Lower leg skin (tissue), 4 donors: ENCODE measurements at regions not wholly inside any gene's neighbourhood (a gene's known extent, or its start where the extent isn't known, plus 50 kb on each side); places are given as distances from the start of the nearest gene placed in this dataset.

Source experiments
- DNase-seq, 2 donors: peaks; one replicate each; pipeline ENCODE4 v3.0.0-alpha.2; 2019; ENCODE audit warnings: low spot score in 2 of 2
- H3K4me3 ChIP-seq: fragments of 200-600 bp; sonication (generic); 2 replicates; pipeline ENCODE4 v1.5.1; 2017; ENCODE audit warnings: mild to moderate bottlenecking, low read depth; ENCODE audit not compliant: poor library complexity, severe bottlenecking
- POLR2A ChIP-seq, 2 donors: fragments of 450-650 bp; IDR thresholded peaks; one replicate each; pipeline ENCODE4 v1.6.1; 2016 to 2017; ENCODE audit warnings: antibody characterized with exemption in 2 of 2, mild to moderate bottlenecking in 1 of 2, moderate library complexity in 1 of 2
- WGBS, 2 donors: methylation state at CpG; one replicate each; pipeline ENCODE4 v1.1.5; 2018; 5-methylcytosine and 5-hydroxymethylcytosine counted together
- intact Hi-C: fragments of 100-400 bp; cut with DNase I; formaldehyde crosslinking; loops from one replicate; pipeline ENCODE4 v1.15.0; 2023; ENCODE audit warnings: low total_unique reads
- TF ChIP-seq, protein P1 (sequence below), 3 donors: fragments of 450-650 bp; IDR thresholded peaks; one replicate each; pipeline ENCODE4 v1.5.1; 2016; ENCODE audit warnings: antibody characterized with exemption in 3 of 3, mild to moderate bottlenecking in 3 of 3, moderate library complexity in 2 of 3

GRCh38 chr13:54150851-54151250, 1122.2 kb downstream of the OLFM4 start:
- WGBS, 2 donors = 89 to 93% methylated on average over 3 of the region's 3 CpGs
- DNase-seq = no peak
- TF ChIP-seq POLR2A (IDR thresholded peaks at IDR 0.05) = no peak
- TF ChIP-seq, protein P1, sequence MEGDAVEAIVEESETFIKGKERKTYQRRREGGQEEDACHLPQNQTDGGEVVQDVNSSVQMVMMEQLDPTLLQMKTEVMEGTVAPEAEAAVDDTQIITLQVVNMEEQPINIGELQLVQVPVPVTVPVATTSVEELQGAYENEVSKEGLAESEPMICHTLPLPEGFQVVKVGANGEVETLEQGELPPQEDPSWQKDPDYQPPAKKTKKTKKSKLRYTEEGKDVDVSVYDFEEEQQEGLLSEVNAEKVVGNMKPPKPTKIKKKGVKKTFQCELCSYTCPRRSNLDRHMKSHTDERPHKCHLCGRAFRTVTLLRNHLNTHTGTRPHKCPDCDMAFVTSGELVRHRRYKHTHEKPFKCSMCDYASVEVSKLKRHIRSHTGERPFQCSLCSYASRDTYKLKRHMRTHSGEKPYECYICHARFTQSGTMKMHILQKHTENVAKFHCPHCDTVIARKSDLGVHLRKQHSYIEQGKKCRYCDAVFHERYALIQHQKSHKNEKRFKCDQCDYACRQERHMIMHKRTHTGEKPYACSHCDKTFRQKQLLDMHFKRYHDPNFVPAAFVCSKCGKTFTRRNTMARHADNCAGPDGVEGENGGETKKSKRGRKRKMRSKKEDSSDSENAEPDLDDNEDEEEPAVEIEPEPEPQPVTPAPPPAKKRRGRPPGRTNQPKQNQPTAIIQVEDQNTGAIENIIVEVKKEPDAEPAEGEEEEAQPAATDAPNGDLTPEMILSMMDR (IDR thresholded peaks at IDR 0.05) = no peak
- intact Hi-C loops = no loop called here
- no peak overlapping the region for H3K4me3 ChIP-seq

DNA sequence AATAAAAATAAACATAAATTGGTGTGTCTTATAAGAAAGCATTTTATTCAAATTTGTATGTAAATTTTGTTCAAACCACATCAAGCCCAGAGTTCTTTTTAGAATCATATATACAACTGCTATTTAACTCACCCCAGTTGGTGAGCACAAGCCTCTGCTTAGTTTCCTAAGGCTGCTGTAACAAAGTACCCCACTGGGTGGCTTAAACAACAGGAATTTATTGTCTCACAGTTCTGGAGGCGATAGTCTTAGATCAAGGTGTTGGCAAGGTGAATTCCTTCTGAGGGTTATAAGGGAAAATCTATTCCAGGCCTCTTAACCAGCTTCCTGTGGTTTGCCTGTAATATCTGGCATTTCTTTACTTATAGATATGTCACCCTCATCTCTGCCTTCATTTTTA, 1133.5 kb downstream of the OLFM4 start:
- H3K4me3 ChIP-seq = no peak overlapping the region
- no peak for TF ChIP-seq POLR2A (IDR thresholded peaks at IDR 0.05)
- TF ChIP-seq, protein P1 (IDR thresholded peaks at IDR 0.05) = no peak
- no peak for DNase-seq
- intact Hi-C loops = no loop called here
- WGBS, 2 donors = 71 to 88% methylated on average over 1 of the region's 1 CpG

- no peak overlapping the region for H3K4me3 ChIP-seq
- intact Hi-C loops = no loop called here
- DNase-seq = no peak
- TF ChIP-seq, protein P1 (IDR thresholded peaks at IDR 0.05) = no peak
- no peak for TF ChIP-seq POLR2A (IDR thresholded peaks at IDR 0.05)
- WGBS, 2 donors = 67 to 71% methylated on average over 7 of the region's 7 CpGs
Measured at GRCh38 chr13:54165581-54166215, 1137.1 kb downstream of the OLFM4 start.

DNA sequence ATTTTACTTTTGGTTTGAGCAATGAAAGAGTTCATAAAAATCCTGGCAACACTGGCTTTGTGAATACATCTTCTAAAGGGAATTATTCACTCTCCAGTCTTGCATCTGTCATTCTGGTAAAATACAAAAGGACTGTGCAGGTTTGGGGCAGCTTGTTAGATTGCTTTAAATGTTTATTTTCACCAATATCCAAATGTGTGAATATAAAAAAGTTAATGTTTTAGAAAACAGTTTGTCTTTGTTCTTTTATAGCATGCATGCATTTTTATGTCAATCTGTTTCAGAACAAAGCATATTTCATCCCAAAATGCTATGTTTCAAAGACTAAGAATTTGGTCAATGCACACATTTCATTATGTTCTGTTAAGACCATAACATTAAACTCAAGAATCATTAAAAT, 1145.4 kb downstream of the OLFM4 start:
- intact Hi-C loops = no loop called here
- no peak for DNase-seq
- H3K4me3 ChIP-seq = no peak overlapping the region
- TF ChIP-seq POLR2A (IDR thresholded peaks at IDR 0.05) = no peak
- TF ChIP-seq, protein P1 (IDR thresholded peaks at IDR 0.05) = no peak

DNA sequence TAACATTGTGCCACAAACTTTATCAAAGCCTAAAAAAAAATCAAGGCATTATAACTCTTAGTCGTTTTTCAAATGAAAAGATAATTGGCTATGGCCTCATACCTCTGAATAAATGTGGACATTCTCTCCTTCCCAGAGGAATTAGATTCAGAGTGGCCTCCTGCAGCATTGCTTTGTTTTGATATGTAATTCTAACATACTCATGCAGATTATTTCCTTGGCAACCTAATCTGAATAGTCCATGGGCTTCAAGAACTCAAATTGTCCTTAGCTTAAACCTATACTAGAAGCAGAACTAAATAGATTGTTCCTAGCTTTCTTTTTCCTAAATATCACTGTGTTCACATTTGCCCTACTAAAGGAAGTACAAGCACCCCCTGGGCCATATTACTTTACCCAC, 1146.9 kb downstream of the OLFM4 start:
- no peak for TF ChIP-seq POLR2A (IDR thresholded peaks at IDR 0.05)
- TF ChIP-seq, protein P1 (IDR thresholded peaks at IDR 0.05) = no peak
- DNase-seq = no peak
- 62 to 67% methylated on average over 1 of the region's 1 CpG for WGBS, 2 donors
- H3K4me3 ChIP-seq = no peak overlapping the region
- intact Hi-C loops = no loop called here

- WGBS, 2 donors = 45 to 51% methylated on average over 3 of the region's 3 CpGs
- intact Hi-C loops = no loop called here
Measured at GRCh38 chr13:54177466-54177865, 1148.9 kb downstream of the OLFM4 start.

More at GRCh38 chr13:54177466-54177865, 1148.9 kb downstream of the OLFM4 start:
- no peak for DNase-seq
- TF ChIP-seq POLR2A (IDR thresholded peaks at IDR 0.05) = no peak
- no peak overlapping the region for H3K4me3 ChIP-seq
